Pancreas (tissue), 10 donors: ENCODE measurements at regions not wholly inside any gene's neighbourhood (a gene's known extent, or its start where the extent isn't known, plus 50 kb on each side); places are given as distances from the start of the nearest gene placed in this dataset.

Experiments
- ATAC-seq, 4 donors: fragments of 200-7000 bp; cut with Tn5 transposase; one replicate each; pipeline versions ENCODE4 v1.8.0 to v1.9.1; 2020; ENCODE audit warnings: mild to moderate bottlenecking in 4 of 4, moderate library complexity in 4 of 4
- DNase-seq, 6 donors: peaks; one replicate each; pipeline ENCODE4 v3.0.0-alpha.2; 2020
- FAIRE-seq: peaks from 2 replicates; lab custom pipeline; 2012; peaks lifted over from hg19 to GRCh38; lab: Jason Lieb, UNC
- H3K27ac ChIP-seq, 4 donors: fragments of 200-600 bp; sonication (generic); 1 replicate in 3 of 4; 2 replicates in 1 of 4; pipeline versions ENCODE4 v1.5.0 to v1.8.0; 2020
- H3K27me3 ChIP-seq, 4 donors: fragments of 200-600 bp; one replicate each; pipeline ENCODE4 v1.8.0; 2021
- H3K36me3 ChIP-seq, 3 donors: fragments of 200-600 bp; sonication (generic) in 1 of 3; one replicate each; pipeline versions ENCODE4 v1.5.0 to v1.8.0; 2020 to 2021
- H3K4me1 ChIP-seq, 3 donors: fragments of 200-600 bp; one replicate each; pipeline ENCODE4 v1.8.0; 2021
- H3K4me3 ChIP-seq, 4 donors: fragments of 200-600 bp; sonication (generic) in 2 of 4; one replicate each; pipeline versions ENCODE4 v1.5.0 to v1.8.0; 2020 to 2021
- H3K9me3 ChIP-seq, 4 donors: fragments of 200-600 bp; one replicate each; pipeline ENCODE4 v1.8.0; 2021
- CTCF ChIP-seq, 4 donors: fragments of 200-600 bp; sonication (generic) in 3 of 4; IDR thresholded peaks; one replicate each; pipeline versions ENCODE4 v1.5.0 to v1.8.0; 2021; ENCODE audit warnings: antibody characterized with exemption in 4 of 4
- WGBS, 2 donors: extraction: QIAGEN DNeasy Blood & Tissue Kit; methylation state at CpG; one replicate each; pipeline ENCODE4 v1.1.7; 2013; 5-methylcytosine and 5-hydroxymethylcytosine counted together
- intact Hi-C, 3 donors: fragments of 100-400 bp; cut with DNase I; formaldehyde crosslinking; loops; one replicate each; pipeline versions ENCODE4 v1.11.1 to v1.14.2; 2022
- donor health status: healthy with polysubstance abuse.
- donor health status: DM: no; HTN: no; CAD: no; lungs with moderate emphysema.
- donor health status: DM: no; HTN: no; CAD: no.
- donor health status: control.
- donor health status: control.
- donor health status: Bipolar disorder and iron deficiency.
- donor health status: DM: yes; HTN: yes; CAD: no.
- donor health status: DM: no; HTN: no; CAD: no.
- donor health status: DM: no; HTN: no; CAD: no.
- donor health status: DM: yes; HTN: yes; CAD: no.

GRCh38 chr5:174300118-174300940, 254.8 kb downstream of the NSG2 start:
- H3K27ac ChIP-seq = no peak overlapping the region
- no peaks in the 10 kb centered on the region for H3K4me1 ChIP-seq
- WGBS, 2 donors = 45 to 54% methylated on average over 8 of the region's 8 CpGs
- no peaks in the 10 kb centered on the region for H3K27me3 ChIP-seq
- no peak for DNase-seq
- no peaks in the 10 kb centered on the region for H3K36me3 ChIP-seq
- H3K9me3 ChIP-seq = no peaks in the 10 kb centered on the region
- no peak for TF ChIP-seq CTCF (IDR thresholded peaks at IDR 0.05)
- intact Hi-C loops = loop anchor here in 1 of 3 donors (10.0 kb wide), 1 partner anchor 246 kb away; no protein-coding TSS in a partner anchor
- H3K4me3 ChIP-seq = no peak overlapping the region
- FAIRE-seq = no peak
- no peak for ATAC-seq

- FAIRE-seq = no peak
- Histone ChIP-seq H3K27ac (no peak overlapping the region), H3K4me3 (no peak overlapping the region), H3K4me1 (no peaks in the 10 kb centered on the region), H3K27me3 (no peaks in the 10 kb centered on the region), H3K36me3 (no peaks in the 10 kb centered on the region), H3K9me3 (no peaks in the 10 kb centered on the region)
- DNase-seq = no peak
- no peak for TF ChIP-seq CTCF (IDR thresholded peaks at IDR 0.05)
- ATAC-seq = no peak
- WGBS, 2 donors = 26 to 29% methylated on average over 12 of the region's 12 CpGs
- intact Hi-C loops = loop anchor here in 1 of 3 donors (10.0 kb wide), 1 partner anchor 246 kb away; no protein-coding TSS in a partner anchor
These were observed 255.6 kb downstream of the NSG2 start for GRCh38 chr5:174300941-174301761.

- Histone ChIP-seq H3K36me3 (no peaks in the 10 kb centered on the region), H3K27ac (no peak overlapping the region), H3K9me3 (no peaks in the 10 kb centered on the region), H3K4me3 (no peak overlapping the region), H3K4me1 (no peaks in the 10 kb centered on the region), H3K27me3 (no peaks in the 10 kb centered on the region)
- FAIRE-seq (no peak), DNase-seq (no peak), ATAC-seq (no peak)
- TF ChIP-seq CTCF (IDR thresholded peaks at IDR 0.05) = no peak
- intact Hi-C loops = loop anchor here in 1 of 3 donors (10.0 kb wide), 1 partner anchor 247 kb away; no protein-coding TSS in a partner anchor
- WGBS, 2 donors = 60 to 75% methylated on average over 10 of the region's 10 CpGs
These were observed 256.5 kb downstream of the NSG2 start for GRCh38 chr5:174301848-174302625.

- FAIRE-seq = no peak
- Histone ChIP-seq H3K4me3 (no peak overlapping the region), H3K27me3 (no peaks in the 10 kb centered on the region), H3K9me3 (no peaks in the 10 kb centered on the region), H3K4me1 (no peaks in the 10 kb centered on the region), H3K27ac (no peak overlapping the region), H3K36me3 (no peaks in the 10 kb centered on the region)
- no peak for ATAC-seq
- intact Hi-C loops = loop anchor here in 1 of 3 donors (10.0 kb wide), 1 partner anchor 248 kb away; no protein-coding TSS in a partner anchor
- DNase-seq = no peak
- 55 to 59% methylated on average over 7 to 8 of the region's 8 CpGs for WGBS, 2 donors
- no peak for TF ChIP-seq CTCF (IDR thresholded peaks at IDR 0.05)
These were observed 257.5 kb downstream of the NSG2 start for GRCh38 chr5:174303035-174303434.
